GM19395 (cell line): ENCODE measurements at regions not wholly inside any gene's neighbourhood (a gene's known extent, or its start where the extent isn't known, plus 50 kb on each side); places are given as distances from the start of the nearest gene placed in this dataset.

Experiments
- ATAC-seq: cut with Tn5 transposase; IDR thresholded peaks from one replicate; pipeline ENCODE4 v1.9.1; 2021; ENCODE audit warnings: mild to moderate bottlenecking, moderate library complexity; ENCODE audit not compliant: unreplicated experiment

- ATAC-seq, result no peak
These were observed 802.6 kb upstream of the CHAC2 start for GRCh38 chr2:52964916-52965530.

- ATAC-seq, result no peak
These were observed 806.2 kb upstream of the CHAC2 start for GRCh38 chr2:52961403-52961802.

- ATAC-seq, result no peak
These were observed 806.7 kb upstream of the CHAC2 start for GRCh38 chr2:52960881-52961280.

GRCh38 chr2:52959801-52960200 is 807.8 kb upstream of the CHAC2 start:
- no peak for ATAC-seq

GRCh38 chr2:52956766-52957165 is 810.8 kb upstream of the CHAC2 start:
- ATAC-seq, result no peak

GRCh38 chr2:52956118-52956517 is 811.5 kb upstream of the CHAC2 start:
- no peak for ATAC-seq

GRCh38 chr2:52955079-52955478 is 812.5 kb upstream of the CHAC2 start:
- no peak for ATAC-seq

- no peak for ATAC-seq
These were observed 827.5 kb upstream of the CHAC2 start for GRCh38 chr2:52940101-52940500.

GRCh38 chr2:52939250-52939649 is 828.4 kb upstream of the CHAC2 start:
- ATAC-seq, result no peak

GRCh38 chr2:52936029-52936428 is 831.6 kb upstream of the CHAC2 start:
- ATAC-seq, result no peak

GRCh38 chr2:52934920-52935640 is 832.5 kb upstream of the CHAC2 start:
- peak; percentile 31 for ATAC-seq

GRCh38 chr2:52934323-52934898 is 833.2 kb upstream of the CHAC2 start:
- peak; percentile 66 for ATAC-seq

- no peak for ATAC-seq
These were observed 833.7 kb upstream of the CHAC2 start for GRCh38 chr2:52933878-52934277.

- ATAC-seq, result peak; percentile 66
These were observed 835.9 kb upstream of the CHAC2 start for GRCh38 chr2:52931660-52932059.

GRCh38 chr2:52929412-52929811 is 838.2 kb upstream of the CHAC2 start:
- no peak for ATAC-seq

- no peak for ATAC-seq
These were observed 847.9 kb upstream of the CHAC2 start for GRCh38 chr2:52919673-52920072.

GRCh38 chr2:52918551-52918950 is 849.1 kb upstream of the CHAC2 start:
- no peak for ATAC-seq

- ATAC-seq, result no peak
These were observed 850.6 kb upstream of the CHAC2 start for GRCh38 chr2:52916981-52917380.

- no peak for ATAC-seq
These were observed 863.2 kb upstream of the CHAC2 start for GRCh38 chr2:52904355-52904891.

- no peak for ATAC-seq
These were observed 870.0 kb upstream of the CHAC2 start for GRCh38 chr2:52897511-52898044.

- ATAC-seq, result no peak
These were observed 871.8 kb upstream of the CHAC2 start for GRCh38 chr2:52895726-52896340.
